ENCODE measurements at regions not wholly inside any gene's neighbourhood (a gene's known extent, or its start where the extent isn't known, plus 50 kb on each side); places are given as distances from the start of the nearest gene placed in this dataset.

GRCh38 chr6:15907914-15908518, 220.9 kb upstream of the MYLIP start:
- TF ChIP-seq RNF2 (IDR thresholded peaks at IDR 0.05; ENCODE audit: borderline replicate concordance, low read depth) (no peak), MYC (IDR thresholded peaks at IDR 0.05; ENCODE audit: borderline replicate concordance, low read length) (no peak), E2F6 (IDR thresholded peaks at IDR 0.05; ENCODE audit: borderline replicate concordance, low read depth) (no peak), POLR2A (IDR thresholded peaks at IDR 0.05; ENCODE audit: low read length) (no peak), CTCF (IDR thresholded peaks at IDR 0.05) (no peak), NR3C1 (IDR thresholded peaks at IDR 0.05) (no peak)

Measured in A549 (cell line).